Upper lobe of left lung (tissue), 4 donors: ENCODE measurements at regions not wholly inside any gene's neighbourhood (a gene's known extent, or its start where the extent isn't known, plus 50 kb on each side); places are given as distances from the start of the nearest gene placed in this dataset.

ENCODE experiments used
- POLR2AphosphoS5 ChIP-seq, 2 donors: sonication (generic); formaldehyde crosslinking; IDR thresholded peaks; one replicate each; pipeline ENCODE4 v1.5.1; 2017; ENCODE audit warnings: antibody characterized with exemption in 2 of 2
- TF ChIP-seq, protein P1 (sequence below), 6 experiments: fragments of 450-650 bp in 4 of 6; fragments of 200-600 bp in 2 of 6; sonication (generic) in 2 of 6; IDR thresholded peaks; one replicate each; pipeline ENCODE4 v1.5.1; 2016 to 2019; ENCODE audit warnings: antibody characterized with exemption in 6 of 6

DNA sequence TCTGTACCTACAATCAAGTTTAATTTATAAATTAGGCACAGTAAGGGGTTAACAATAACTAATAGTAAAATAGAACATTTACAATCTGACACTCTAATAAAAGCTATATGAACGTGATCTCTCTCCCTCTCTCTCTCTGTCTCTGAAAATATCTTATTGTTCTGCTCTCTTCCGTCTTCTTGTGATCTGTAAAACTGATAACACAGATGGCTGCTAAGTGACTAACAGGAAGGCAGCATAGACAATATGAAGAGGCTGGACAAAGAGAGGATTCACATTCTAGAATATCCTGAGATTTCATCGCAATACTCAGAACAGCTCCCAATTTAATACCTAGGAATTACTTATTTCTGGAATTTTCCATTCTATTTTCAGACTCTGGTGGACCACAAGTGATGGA is 827.2 kb downstream of the FLRT2 start:
- TF ChIP-seq, protein P1, sequence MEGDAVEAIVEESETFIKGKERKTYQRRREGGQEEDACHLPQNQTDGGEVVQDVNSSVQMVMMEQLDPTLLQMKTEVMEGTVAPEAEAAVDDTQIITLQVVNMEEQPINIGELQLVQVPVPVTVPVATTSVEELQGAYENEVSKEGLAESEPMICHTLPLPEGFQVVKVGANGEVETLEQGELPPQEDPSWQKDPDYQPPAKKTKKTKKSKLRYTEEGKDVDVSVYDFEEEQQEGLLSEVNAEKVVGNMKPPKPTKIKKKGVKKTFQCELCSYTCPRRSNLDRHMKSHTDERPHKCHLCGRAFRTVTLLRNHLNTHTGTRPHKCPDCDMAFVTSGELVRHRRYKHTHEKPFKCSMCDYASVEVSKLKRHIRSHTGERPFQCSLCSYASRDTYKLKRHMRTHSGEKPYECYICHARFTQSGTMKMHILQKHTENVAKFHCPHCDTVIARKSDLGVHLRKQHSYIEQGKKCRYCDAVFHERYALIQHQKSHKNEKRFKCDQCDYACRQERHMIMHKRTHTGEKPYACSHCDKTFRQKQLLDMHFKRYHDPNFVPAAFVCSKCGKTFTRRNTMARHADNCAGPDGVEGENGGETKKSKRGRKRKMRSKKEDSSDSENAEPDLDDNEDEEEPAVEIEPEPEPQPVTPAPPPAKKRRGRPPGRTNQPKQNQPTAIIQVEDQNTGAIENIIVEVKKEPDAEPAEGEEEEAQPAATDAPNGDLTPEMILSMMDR (IDR thresholded peaks at IDR 0.05), result no peak
- no peak for TF ChIP-seq POLR2AphosphoS5 (IDR thresholded peaks at IDR 0.05)
